RKO (cell line): ENCODE measurements at regions not wholly inside any gene's neighbourhood (a gene's known extent, or its start where the extent isn't known, plus 50 kb on each side); places are given as distances from the start of the nearest gene placed in this dataset.

Experiments
- DNase-seq: peaks from one replicate; pipeline ENCODE4 v3.0.0-alpha.2; 2016; ENCODE audit warnings: low spot score

GRCh38 chr14:98835051-98835824, 436.8 kb downstream of the BCL11B start:
- DNase-seq: no peak

- no peak for DNase-seq
Measured at GRCh38 chr14:98835825-98836100, 436.2 kb downstream of the BCL11B start.

- no peak for DNase-seq
Measured at GRCh38 chr14:98840091-98840490, 431.9 kb downstream of the BCL11B start.

- no peak for DNase-seq
Measured at GRCh38 chr14:98840511-98840910, 431.5 kb downstream of the BCL11B start.

GRCh38 chr14:98844456-98844855, 427.5 kb downstream of the BCL11B start:
- DNase-seq: no peak

- no peak for DNase-seq
Measured at GRCh38 chr14:98847521-98848468, 424.2 kb downstream of the BCL11B start.

- DNase-seq: no peak
Measured at GRCh38 chr14:98853063-98853729, 418.8 kb downstream of the BCL11B start.

- no peak for DNase-seq
Measured at GRCh38 chr14:98855926-98856715, 415.9 kb downstream of the BCL11B start.

GRCh38 chr14:98858158-98858557, 413.8 kb downstream of the BCL11B start:
- DNase-seq: no peak

- no peak for DNase-seq
Measured at GRCh38 chr14:98858561-98858960, 413.4 kb downstream of the BCL11B start.

GRCh38 chr14:98859301-98859700, 412.7 kb downstream of the BCL11B start:
- DNase-seq: no peak

- DNase-seq: no peak
Measured at GRCh38 chr14:98864211-98864610, 407.8 kb downstream of the BCL11B start.

GRCh38 chr14:98867146-98867545, 404.9 kb downstream of the BCL11B start:
- DNase-seq: no peak

- DNase-seq: no peak
Measured at GRCh38 chr14:98867726-98868125, 404.3 kb downstream of the BCL11B start.

GRCh38 chr14:98868866-98869265, 403.1 kb downstream of the BCL11B start:
- no peak for DNase-seq

GRCh38 chr14:98871796-98872195, 400.2 kb downstream of the BCL11B start:
- no peak for DNase-seq

- no peak for DNase-seq
Measured at GRCh38 chr14:98877065-98877464, 394.9 kb downstream of the BCL11B start.

GRCh38 chr14:98878282-98878681, 393.7 kb downstream of the BCL11B start:
- no peak for DNase-seq

GRCh38 chr14:98886982-98887381, 385.0 kb downstream of the BCL11B start:
- DNase-seq: no peak

GRCh38 chr14:98888281-98888680, 383.7 kb downstream of the BCL11B start:
- no peak for DNase-seq

- DNase-seq: no peak
Measured at GRCh38 chr14:98888927-98889835, 382.8 kb downstream of the BCL11B start.
